Lung (tissue), 11 donors: ENCODE measurements at regions not wholly inside any gene's neighbourhood (a gene's known extent, or its start where the extent isn't known, plus 50 kb on each side); places are given as distances from the start of the nearest gene placed in this dataset.

Experiments used
- ATAC-seq: fragments of 200-7000 bp; cut with Tn5 transposase; one replicate; pipeline ENCODE4 v1.9.1; 2020; ENCODE audit warnings: moderate number of reproducible peaks; ENCODE audit not compliant: insufficient read depth, low FRiP score
- DNase-seq, 3 donors: peaks; one replicate each; pipeline ENCODE4 v3.0.0-alpha.2; 2013 to 2017
- H3K27ac ChIP-seq, 2 donors: one replicate each; pipeline ENCODE4 v1.5.1; 2013; ENCODE audit warnings: mild to moderate bottlenecking in 2 of 2, moderate library complexity in 2 of 2, control low read depth in 1 of 2, inconsistent platforms in 1 of 2, low read depth in 1 of 2, low read length in 1 of 2
- H3K27me3 ChIP-seq, 3 donors: one replicate each; pipeline ENCODE4 v1.5.1; 2013; ENCODE audit warnings: low read length in 2 of 3; ENCODE audit not compliant: control insufficient read depth in 3 of 3, insufficient read depth in 3 of 3
- H3K36me3 ChIP-seq, 4 donors: one replicate each; pipeline ENCODE4 v1.5.1; 2013; ENCODE audit warnings: low read length in 4 of 4, mild to moderate bottlenecking in 1 of 4, moderate library complexity in 1 of 4; ENCODE audit not compliant: control insufficient read depth in 4 of 4, insufficient read depth in 4 of 4
- H3K4me1 ChIP-seq, 5 donors: one replicate each; pipeline ENCODE4 v1.5.1; 2013; ENCODE audit warnings: low read length in 5 of 5, mild to moderate bottlenecking in 2 of 5, moderate library complexity in 1 of 5; ENCODE audit not compliant: control insufficient read depth in 5 of 5, insufficient read depth in 5 of 5
- H3K4me3 ChIP-seq: one replicate; pipeline ENCODE4 v1.5.1; 2013; ENCODE audit warnings: mild to moderate bottlenecking, control low read depth, moderate library complexity
- H3K9ac ChIP-seq, 2 donors: one replicate each; pipeline ENCODE4 v1.5.1; 2013; ENCODE audit warnings: low read length in 2 of 2, control low read depth in 1 of 2; ENCODE audit not compliant: insufficient read depth in 1 of 2
- H3K9me3 ChIP-seq, 4 donors: one replicate each; pipeline ENCODE4 v1.5.1; 2013; ENCODE audit warnings: low read length in 3 of 4, mild to moderate bottlenecking in 1 of 4, moderate library complexity in 1 of 4; ENCODE audit not compliant: control insufficient read depth in 4 of 4, insufficient read depth in 3 of 4
- WGBS, 2 donors: extraction: QIAGEN DNeasy Blood & Tissue Kit; methylation state at CpG; one replicate each; pipeline ENCODE4 v1.1.7; 2013; 5-methylcytosine and 5-hydroxymethylcytosine counted together
- TF ChIP-seq, protein P1 (sequence below): IDR thresholded peaks from 2 replicates; pipeline ENCODE4 v1.5.1; 2012; ENCODE audit warnings: mild to moderate bottlenecking; ENCODE audit errors: control extremely low read depth, extremely low read depth
- donor health status: control.
- donor health status: control.
- donor health status: Bipolar disorder and iron deficiency.
- donor health status: healthy.
- donor health status: DM: yes; HTN: yes; CAD: no.

GRCh38 chr15:67953299-67953698, 100.8 kb upstream of the PIAS1 start:
- no peak for DNase-seq
- Histone ChIP-seq H3K4me1 (peaks cover 0 to 2% (median 0%) of the 10 kb centered on the region in 5 donors), H3K27me3 (no peaks in the 10 kb centered on the region), H3K36me3 (no peaks in the 10 kb centered on the region), H3K4me3 (no peak overlapping the region), H3K9me3 (no peaks in the 10 kb centered on the region), H3K27ac (no peak overlapping the region), H3K9ac (no peak overlapping the region)
- no peak for ATAC-seq
- 61 to 73% methylated on average over 2 of the region's 2 CpGs for WGBS, 2 donors
- TF ChIP-seq, protein P1, sequence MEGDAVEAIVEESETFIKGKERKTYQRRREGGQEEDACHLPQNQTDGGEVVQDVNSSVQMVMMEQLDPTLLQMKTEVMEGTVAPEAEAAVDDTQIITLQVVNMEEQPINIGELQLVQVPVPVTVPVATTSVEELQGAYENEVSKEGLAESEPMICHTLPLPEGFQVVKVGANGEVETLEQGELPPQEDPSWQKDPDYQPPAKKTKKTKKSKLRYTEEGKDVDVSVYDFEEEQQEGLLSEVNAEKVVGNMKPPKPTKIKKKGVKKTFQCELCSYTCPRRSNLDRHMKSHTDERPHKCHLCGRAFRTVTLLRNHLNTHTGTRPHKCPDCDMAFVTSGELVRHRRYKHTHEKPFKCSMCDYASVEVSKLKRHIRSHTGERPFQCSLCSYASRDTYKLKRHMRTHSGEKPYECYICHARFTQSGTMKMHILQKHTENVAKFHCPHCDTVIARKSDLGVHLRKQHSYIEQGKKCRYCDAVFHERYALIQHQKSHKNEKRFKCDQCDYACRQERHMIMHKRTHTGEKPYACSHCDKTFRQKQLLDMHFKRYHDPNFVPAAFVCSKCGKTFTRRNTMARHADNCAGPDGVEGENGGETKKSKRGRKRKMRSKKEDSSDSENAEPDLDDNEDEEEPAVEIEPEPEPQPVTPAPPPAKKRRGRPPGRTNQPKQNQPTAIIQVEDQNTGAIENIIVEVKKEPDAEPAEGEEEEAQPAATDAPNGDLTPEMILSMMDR, result no peak

DNA sequence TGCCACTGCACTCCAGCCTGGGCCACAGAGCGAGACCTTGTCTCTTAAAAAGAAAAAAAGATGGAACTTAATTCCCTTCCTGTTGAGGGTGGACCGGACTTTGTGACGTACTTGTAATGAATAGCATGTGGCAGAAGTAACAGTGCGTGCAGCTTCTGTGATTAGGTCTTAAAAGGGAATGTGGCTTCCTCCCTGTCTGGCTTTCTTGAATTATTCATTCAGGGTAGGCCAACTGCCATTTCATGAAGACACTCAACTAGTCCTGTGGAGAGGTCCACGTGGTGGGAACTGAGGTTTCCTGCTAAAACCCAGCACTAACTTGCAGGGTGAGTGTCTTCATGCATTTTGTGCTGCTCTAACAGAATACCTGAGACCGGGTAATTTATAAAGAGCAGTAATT, 98.9 kb upstream of the PIAS1 start:
- Histone ChIP-seq H3K36me3 (no peaks in the 10 kb centered on the region), H3K9me3 (no peaks in the 10 kb centered on the region), H3K9ac (no peak overlapping the region), H3K4me3 (no peak overlapping the region), H3K4me1 (peaks cover 0 to 3% (median 0%) of the 10 kb centered on the region in 5 donors), H3K27ac (no peak overlapping the region), H3K27me3 (no peaks in the 10 kb centered on the region)
- ATAC-seq (no peak), DNase-seq (no peak)
- TF ChIP-seq, protein P1, result no peak
- WGBS, 2 donors, result 42 to 70% methylated on average over 6 of the region's 6 CpGs

- Histone ChIP-seq H3K4me3 (no peak overlapping the region), H3K27me3 (no peaks in the 10 kb centered on the region), H3K36me3 (no peaks in the 10 kb centered on the region), H3K4me1 (peaks cover 0 to 12% (median 0%) of the 10 kb centered on the region in 5 donors), H3K27ac (no peak overlapping the region), H3K9me3 (no peaks in the 10 kb centered on the region), H3K9ac (no peak overlapping the region)
- no peak for DNase-seq
- TF ChIP-seq, protein P1, result no peak
- ATAC-seq, result no peak
- WGBS, 2 donors, result 59 to 90% methylated on average over 2 of the region's 2 CpGs
Observed at GRCh38 chr15:67957435-67958132, 96.5 kb upstream of the PIAS1 start.
